Gastrocnemius medialis (tissue), 4 donors: ENCODE measurements at regions not wholly inside any gene's neighbourhood (a gene's known extent, or its start where the extent isn't known, plus 50 kb on each side); places are given as distances from the start of the nearest gene placed in this dataset.

Source experiments
- CTCF ChIP-seq, 5 experiments: fragments of 450-650 bp in 3 of 5; fragments of 200-600 bp in 2 of 5; sonication (generic) in 2 of 5; IDR thresholded peaks in 4 of 5; conservative IDR thresholded peaks in 1 of 5; 1 replicate in 4 of 5; 2 replicates in 1 of 5; pipeline ENCODE4 v1.5.1; 2016 to 2019; ENCODE audit warnings: antibody characterized with exemption in 5 of 5, mild to moderate bottlenecking in 3 of 5, moderate library complexity in 3 of 5
- POLR2A ChIP-seq, 2 donors: fragments of 450-650 bp; IDR thresholded peaks; one replicate each; pipeline ENCODE4 v1.6.1; 2017; ENCODE audit warnings: antibody characterized with exemption in 2 of 2, mild to moderate bottlenecking in 2 of 2, moderate library complexity in 2 of 2

GRCh38 chr10:44172883-44173607, 211.9 kb downstream of the CXCL12 start:
- TF ChIP-seq CTCF (IDR thresholded peaks at IDR 0.05 in 4 of 5, conservative IDR thresholded peaks at IDR 0.05 in 1 of 5) (no peak), POLR2A (IDR thresholded peaks at IDR 0.05) (no peak)
